Activated B cell treated with CpG ODN at 0.5 μM for 24 hours (primary cell): ENCODE measurements at regions not wholly inside any gene's neighbourhood (a gene's known extent, or its start where the extent isn't known, plus 50 kb on each side); places are given as distances from the start of the nearest gene placed in this dataset.

ENCODE experiments used
- ATAC-seq: fragments of 200-7000 bp; cut with Tn5 transposase; one replicate; pipeline ENCODE4 v1.10.0; 2021; ENCODE audit warnings: low read depth, mild to moderate bottlenecking, moderate library complexity
- CTCF ChIA-PET: fragments of 350-600 bp; sonication (Branson Sonifier 250); formaldehyde crosslinking; loops from one replicate; lab custom pipeline; 2021; ENCODE audit warnings: antibody characterized with exemption; lab: Charles Lee
- POLR2A ChIA-PET: fragments of 350-600 bp; sonication (Branson Sonifier 250); formaldehyde crosslinking; loops from one replicate; lab custom pipeline; 2021; ENCODE audit warnings: antibody characterized with exemption; lab: Charles Lee
- DNase-seq: peaks from one replicate; pipeline ENCODE4 v3.0.0; 2022
- H3K27ac Mint-ChIP-seq: one replicate; pipeline ENCODE4 v1.8.0; 2020; ENCODE audit warnings: mixed read lengths
- H3K27me3 Mint-ChIP-seq: one replicate; pipeline ENCODE4 v1.8.0; 2021; ENCODE audit warnings: mixed read lengths
- H3K36me3 Mint-ChIP-seq: one replicate; pipeline ENCODE4 v1.8.0; 2021; ENCODE audit warnings: low read depth, mixed read lengths
- H3K4me1 Mint-ChIP-seq: one replicate; pipeline ENCODE4 v1.8.0; 2021; ENCODE audit warnings: mixed read lengths
- H3K4me3 Mint-ChIP-seq: one replicate; pipeline ENCODE4 v1.8.0; 2020; ENCODE audit warnings: mild to moderate bottlenecking, mixed read lengths
- H3K9me3 Mint-ChIP-seq: one replicate; pipeline ENCODE4 v1.8.0; 2020; ENCODE audit warnings: mixed read lengths
- intact Hi-C: fragments of 100-400 bp; cut with micrococcal nuclease; formaldehyde crosslinking; loops from one replicate; pipeline ENCODE4 v1.15.1; 2024
- TF ChIP-seq, protein P1 (sequence below): fragments of 200-600 bp; IDR thresholded peaks from one replicate; pipeline ENCODE4 v1.8.0; 2022; ENCODE audit warnings: antibody characterized with exemption, mild to moderate bottlenecking

DNA sequence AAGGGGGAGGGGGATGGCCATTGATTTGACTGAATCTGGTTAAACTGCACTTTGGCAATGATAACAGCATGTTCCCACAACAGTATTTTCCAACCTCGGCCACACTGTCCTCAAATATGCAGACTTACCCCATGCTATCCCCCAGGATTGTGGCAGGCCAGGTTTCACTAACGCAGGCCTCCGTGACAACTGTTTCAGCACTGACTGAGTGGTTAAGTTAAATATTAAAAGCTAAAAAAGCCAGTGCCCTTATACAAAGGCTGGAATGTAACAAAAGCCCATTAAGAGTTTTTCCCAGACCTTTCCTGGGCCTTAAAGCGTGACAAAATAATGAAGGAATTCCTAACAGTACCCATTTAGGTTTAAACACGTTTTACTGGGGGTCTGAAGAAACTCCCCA, 202.9 kb downstream of the USP25 start:
- POLR2A ChIA-PET = interaction anchor here (0.5 kb wide), 1 partner anchor 28 kb away, joined by 7 read pairs; no protein-coding TSS in a partner anchor
- H3K9me3 Mint-ChIP-seq = no peaks in the 10 kb centered on the region
- no peaks in the 10 kb centered on the region for H3K36me3 Mint-ChIP-seq
- intact Hi-C loops = no loop called here
- TF ChIP-seq, protein P1, sequence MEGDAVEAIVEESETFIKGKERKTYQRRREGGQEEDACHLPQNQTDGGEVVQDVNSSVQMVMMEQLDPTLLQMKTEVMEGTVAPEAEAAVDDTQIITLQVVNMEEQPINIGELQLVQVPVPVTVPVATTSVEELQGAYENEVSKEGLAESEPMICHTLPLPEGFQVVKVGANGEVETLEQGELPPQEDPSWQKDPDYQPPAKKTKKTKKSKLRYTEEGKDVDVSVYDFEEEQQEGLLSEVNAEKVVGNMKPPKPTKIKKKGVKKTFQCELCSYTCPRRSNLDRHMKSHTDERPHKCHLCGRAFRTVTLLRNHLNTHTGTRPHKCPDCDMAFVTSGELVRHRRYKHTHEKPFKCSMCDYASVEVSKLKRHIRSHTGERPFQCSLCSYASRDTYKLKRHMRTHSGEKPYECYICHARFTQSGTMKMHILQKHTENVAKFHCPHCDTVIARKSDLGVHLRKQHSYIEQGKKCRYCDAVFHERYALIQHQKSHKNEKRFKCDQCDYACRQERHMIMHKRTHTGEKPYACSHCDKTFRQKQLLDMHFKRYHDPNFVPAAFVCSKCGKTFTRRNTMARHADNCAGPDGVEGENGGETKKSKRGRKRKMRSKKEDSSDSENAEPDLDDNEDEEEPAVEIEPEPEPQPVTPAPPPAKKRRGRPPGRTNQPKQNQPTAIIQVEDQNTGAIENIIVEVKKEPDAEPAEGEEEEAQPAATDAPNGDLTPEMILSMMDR = no peak
- no peak for DNase-seq
- H3K27ac Mint-ChIP-seq = no peak overlapping the region
- CTCF ChIA-PET = no interaction called here
- no peaks in the 10 kb centered on the region for H3K27me3 Mint-ChIP-seq
- no peak for ATAC-seq
- H3K4me1 Mint-ChIP-seq = no peaks in the 10 kb centered on the region
- H3K4me3 Mint-ChIP-seq = no peak overlapping the region

DNA sequence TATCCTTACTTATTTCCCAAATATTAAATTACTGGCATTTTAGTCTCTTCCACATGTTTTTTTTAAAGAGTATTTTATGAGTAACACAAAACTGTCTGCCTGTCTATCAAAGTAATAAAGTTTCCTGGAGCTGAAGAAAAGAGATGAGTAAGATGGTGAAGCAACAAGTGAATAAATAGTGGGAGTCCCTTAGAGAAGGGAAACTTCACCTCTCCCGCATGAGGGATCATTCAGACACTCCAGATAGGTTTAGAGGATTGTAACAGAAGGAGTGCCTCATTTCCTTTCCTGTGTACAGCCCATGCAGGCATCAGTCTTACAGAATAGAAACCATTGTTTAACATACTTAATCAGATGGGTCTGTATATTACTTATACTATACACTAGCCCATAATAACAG, 205.7 kb downstream of the USP25 start:
- ATAC-seq = no peak
- Mint-ChIP-seq H3K4me1 (no peaks in the 10 kb centered on the region), H3K36me3 (no peaks in the 10 kb centered on the region), H3K27me3 (no peaks in the 10 kb centered on the region), H3K27ac (no peak overlapping the region), H3K9me3 (no peaks in the 10 kb centered on the region), H3K4me3 (no peak overlapping the region)
- TF ChIP-seq, protein P1 = no peak
- intact Hi-C loops = no loop called here
- ChIA-PET CTCF (no interaction called here), POLR2A (no interaction called here)
- DNase-seq = no peak

DNA sequence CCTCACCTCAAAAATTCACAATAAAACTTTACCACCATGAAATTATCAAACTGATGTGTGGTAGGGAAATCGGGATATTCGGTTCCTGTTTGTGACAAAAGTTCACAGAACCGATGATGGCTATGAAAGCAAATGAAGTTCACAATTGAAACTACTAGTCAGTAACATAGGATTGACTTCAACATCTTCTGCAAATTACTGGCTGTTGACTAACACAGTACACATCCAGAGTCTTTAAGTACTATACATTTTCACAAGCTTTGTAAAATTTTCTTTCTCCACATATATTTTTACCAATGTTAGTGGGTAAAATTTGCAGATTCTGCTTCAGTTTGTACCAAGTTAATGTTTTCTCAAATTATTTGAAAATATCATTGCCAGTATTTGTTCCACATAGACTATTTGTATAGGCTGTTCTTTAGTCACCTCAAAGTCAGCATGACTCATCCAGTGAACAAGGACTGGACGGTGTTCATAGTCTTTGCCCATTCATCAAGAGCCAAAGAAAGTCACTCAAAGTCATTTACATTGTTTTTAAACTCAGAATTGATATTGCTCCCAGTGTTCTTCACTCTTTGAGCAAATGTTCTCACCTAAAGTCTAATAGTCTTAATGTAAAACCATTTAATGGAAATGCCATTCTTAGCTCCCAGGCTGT, 213.4 kb downstream of the USP25 start:
- TF ChIP-seq, protein P1 = no peak
- Mint-ChIP-seq H3K9me3 (peaks cover 4% of the 10 kb centered on the region), H3K4me1 (no peaks in the 10 kb centered on the region), H3K27ac (no peak overlapping the region), H3K27me3 (no peaks in the 10 kb centered on the region), H3K4me3 (no peak overlapping the region), H3K36me3 (no peaks in the 10 kb centered on the region)
- CTCF ChIA-PET = no interaction called here
- intact Hi-C loops = no loop called here
- POLR2A ChIA-PET = no interaction called here
- ATAC-seq = no peak
- no peak for DNase-seq

DNA sequence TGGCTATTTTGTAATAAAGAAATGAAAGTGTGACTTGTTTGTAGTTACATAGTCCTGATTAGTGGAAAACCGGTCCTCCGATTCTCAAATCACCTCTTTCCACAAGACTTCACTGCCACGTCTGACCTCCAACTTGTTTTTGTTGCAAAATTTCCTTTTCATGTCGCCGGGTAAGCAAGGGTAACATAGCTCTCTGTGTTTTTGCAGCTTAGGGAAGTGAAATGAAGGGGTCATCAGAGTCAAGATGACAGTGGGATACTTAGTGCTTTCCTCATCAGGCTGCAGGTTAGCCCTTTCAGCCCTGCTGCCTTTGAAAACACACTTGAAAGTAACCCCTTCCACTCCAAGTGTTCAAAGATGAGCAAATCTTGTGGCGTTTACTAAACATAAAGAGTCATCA, 217.9 kb downstream of the USP25 start:
- no peak for DNase-seq
- intact Hi-C loops = no loop called here
- ChIA-PET CTCF (no interaction called here), POLR2A (no interaction called here)
- no peak for ATAC-seq
- H3K36me3 Mint-ChIP-seq = no peaks in the 10 kb centered on the region
- no peaks in the 10 kb centered on the region for H3K4me1 Mint-ChIP-seq
- TF ChIP-seq, protein P1 = no peak
- no peak overlapping the region for H3K27ac Mint-ChIP-seq
- H3K9me3 Mint-ChIP-seq = peaks cover 21% of the 10 kb centered on the region
- no peaks in the 10 kb centered on the region for H3K27me3 Mint-ChIP-seq
- no peak overlapping the region for H3K4me3 Mint-ChIP-seq

DNA sequence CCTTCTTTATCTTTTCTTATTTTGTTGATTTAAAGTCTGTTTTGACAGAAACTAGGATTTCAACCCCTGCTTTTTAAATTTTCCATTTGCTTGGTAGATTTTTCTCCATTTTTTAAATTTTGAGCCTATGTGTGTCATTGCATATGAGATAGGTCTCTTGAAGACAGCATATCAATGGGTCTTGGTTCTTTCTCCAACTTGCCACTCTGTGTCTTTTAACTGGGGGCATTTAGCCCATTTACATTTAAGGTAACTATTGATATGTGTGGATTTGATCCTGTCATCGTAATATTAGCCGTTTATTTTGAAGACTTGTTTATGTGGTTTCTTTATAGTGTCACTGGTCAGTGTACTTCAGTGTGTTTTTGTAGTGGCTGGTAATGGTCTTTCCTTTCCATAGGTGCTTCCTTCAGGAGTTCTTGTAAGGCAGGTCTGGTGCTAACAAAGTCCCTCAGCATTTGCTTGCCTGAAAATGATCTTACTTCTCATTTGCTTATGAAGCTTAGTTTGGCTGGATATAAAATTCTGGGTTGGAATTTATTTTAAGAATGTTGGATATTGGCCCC, 223.9 kb downstream of the USP25 start:
- TF ChIP-seq, protein P1 = no peak
- no peak overlapping the region for H3K4me3 Mint-ChIP-seq

More for the DNA sequence above, 223.9 kb downstream of the USP25 start:
- no peak overlapping the region for H3K27ac Mint-ChIP-seq
- ChIA-PET POLR2A (no interaction called here), CTCF (no interaction called here)
- no peaks in the 10 kb centered on the region for H3K27me3 Mint-ChIP-seq
- no peaks in the 10 kb centered on the region for H3K4me1 Mint-ChIP-seq
- H3K9me3 Mint-ChIP-seq = peaks cover 35% of the 10 kb centered on the region
- no peak for ATAC-seq
- intact Hi-C loops = no loop called here
- DNase-seq = no peak
- H3K36me3 Mint-ChIP-seq = no peaks in the 10 kb centered on the region
